ENCODE measurements at regions not wholly inside any gene's neighbourhood (a gene's known extent, or its start where the extent isn't known, plus 50 kb on each side); places are given as distances from the start of the nearest gene placed in this dataset.
A peak's percentile ranks its signal among the peaks of the same experiment; 100 is the strongest.

DNA sequence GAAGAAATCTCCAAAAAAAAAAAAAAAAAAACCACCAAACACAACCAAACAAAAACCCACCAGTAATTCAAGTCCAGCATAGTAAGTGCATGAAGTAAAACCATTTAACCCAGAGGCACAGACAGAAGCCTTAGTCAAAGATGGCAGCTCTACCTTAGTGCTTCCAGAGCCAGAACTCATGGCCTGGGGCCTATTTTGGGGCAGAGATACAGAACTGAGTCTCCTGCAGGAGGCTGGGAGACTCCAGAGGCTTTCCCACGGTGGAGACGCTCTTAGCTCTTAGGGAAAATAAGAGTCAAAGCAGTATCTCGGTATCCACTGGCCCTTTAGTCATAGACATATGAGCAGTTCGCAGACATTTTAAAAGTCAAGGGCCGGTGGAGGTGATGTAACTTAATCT, 129.5 kb downstream of the GPX5 start:
- in situ Hi-C loops (cut with HindIII; ENCODE audit: low sequenced_read_pairs), result no loop called here
- TF ChIP-seq, protein P1, sequence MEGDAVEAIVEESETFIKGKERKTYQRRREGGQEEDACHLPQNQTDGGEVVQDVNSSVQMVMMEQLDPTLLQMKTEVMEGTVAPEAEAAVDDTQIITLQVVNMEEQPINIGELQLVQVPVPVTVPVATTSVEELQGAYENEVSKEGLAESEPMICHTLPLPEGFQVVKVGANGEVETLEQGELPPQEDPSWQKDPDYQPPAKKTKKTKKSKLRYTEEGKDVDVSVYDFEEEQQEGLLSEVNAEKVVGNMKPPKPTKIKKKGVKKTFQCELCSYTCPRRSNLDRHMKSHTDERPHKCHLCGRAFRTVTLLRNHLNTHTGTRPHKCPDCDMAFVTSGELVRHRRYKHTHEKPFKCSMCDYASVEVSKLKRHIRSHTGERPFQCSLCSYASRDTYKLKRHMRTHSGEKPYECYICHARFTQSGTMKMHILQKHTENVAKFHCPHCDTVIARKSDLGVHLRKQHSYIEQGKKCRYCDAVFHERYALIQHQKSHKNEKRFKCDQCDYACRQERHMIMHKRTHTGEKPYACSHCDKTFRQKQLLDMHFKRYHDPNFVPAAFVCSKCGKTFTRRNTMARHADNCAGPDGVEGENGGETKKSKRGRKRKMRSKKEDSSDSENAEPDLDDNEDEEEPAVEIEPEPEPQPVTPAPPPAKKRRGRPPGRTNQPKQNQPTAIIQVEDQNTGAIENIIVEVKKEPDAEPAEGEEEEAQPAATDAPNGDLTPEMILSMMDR (IDR thresholded peaks at IDR 0.05; ENCODE audit: low read depth, low read length, missing control alignments), result no peak
- no peak for DNase-seq (ENCODE audit: low read depth)
- H3K4me3 ChIP-seq (ENCODE audit: low read depth, low read length), result no peak overlapping the region

DNA sequence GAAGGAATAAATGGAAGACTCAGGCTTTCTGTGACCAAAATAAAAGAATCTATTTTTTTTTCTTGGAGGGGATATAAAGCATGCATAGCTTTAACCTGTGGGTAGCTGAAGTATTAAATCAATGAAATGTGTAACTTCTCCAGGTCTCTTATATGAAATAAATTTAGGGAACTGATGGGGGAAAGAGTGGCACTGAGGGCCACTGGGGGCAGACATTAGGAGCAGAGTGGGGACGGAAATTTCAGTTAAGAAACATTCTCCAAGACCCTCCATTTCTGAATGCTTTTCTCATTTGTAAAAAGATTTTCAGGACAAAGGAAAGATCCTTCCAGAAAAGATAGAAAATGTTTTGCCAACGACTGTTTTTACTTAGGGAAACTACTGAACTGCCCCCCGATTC, 131.0 kb downstream of the GPX5 start:
- peak overlapping the region; percentile 56 for H3K4me3 ChIP-seq (ENCODE audit: low read depth, low read length)
- no peak for DNase-seq (ENCODE audit: low read depth)
- in situ Hi-C loops (cut with HindIII; ENCODE audit: low sequenced_read_pairs), result no loop called here
- TF ChIP-seq, protein P1 (IDR thresholded peaks at IDR 0.05; ENCODE audit: low read depth, low read length, missing control alignments), result no peak

DNA sequence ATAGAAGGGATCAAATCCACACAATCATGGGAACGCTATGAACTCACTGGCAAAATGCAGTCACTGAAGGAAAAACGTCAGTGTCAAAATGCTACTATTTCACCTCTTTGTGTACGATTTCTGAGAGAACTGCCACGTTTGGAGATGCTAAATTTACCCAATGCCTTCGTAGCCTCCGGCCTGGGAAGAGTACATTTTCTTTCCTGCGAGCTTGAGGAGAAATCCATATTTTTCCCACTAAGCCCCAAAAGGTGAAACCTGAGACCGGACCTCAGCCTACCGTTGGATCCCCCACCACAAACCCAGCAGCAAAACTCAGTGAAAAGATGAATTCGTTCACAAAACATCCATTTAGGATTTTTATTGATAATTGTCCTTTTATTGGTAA, 131.7 kb downstream of the GPX5 start:
- in situ Hi-C loops (cut with HindIII; ENCODE audit: low sequenced_read_pairs), result no loop called here
- peak overlapping the region; percentile 56 for H3K4me3 ChIP-seq (ENCODE audit: low read depth, low read length)
- TF ChIP-seq, protein P1 (IDR thresholded peaks at IDR 0.05; ENCODE audit: low read depth, low read length, missing control alignments), result no peak
- DNase-seq (ENCODE audit: low read depth), result no peak

DNA sequence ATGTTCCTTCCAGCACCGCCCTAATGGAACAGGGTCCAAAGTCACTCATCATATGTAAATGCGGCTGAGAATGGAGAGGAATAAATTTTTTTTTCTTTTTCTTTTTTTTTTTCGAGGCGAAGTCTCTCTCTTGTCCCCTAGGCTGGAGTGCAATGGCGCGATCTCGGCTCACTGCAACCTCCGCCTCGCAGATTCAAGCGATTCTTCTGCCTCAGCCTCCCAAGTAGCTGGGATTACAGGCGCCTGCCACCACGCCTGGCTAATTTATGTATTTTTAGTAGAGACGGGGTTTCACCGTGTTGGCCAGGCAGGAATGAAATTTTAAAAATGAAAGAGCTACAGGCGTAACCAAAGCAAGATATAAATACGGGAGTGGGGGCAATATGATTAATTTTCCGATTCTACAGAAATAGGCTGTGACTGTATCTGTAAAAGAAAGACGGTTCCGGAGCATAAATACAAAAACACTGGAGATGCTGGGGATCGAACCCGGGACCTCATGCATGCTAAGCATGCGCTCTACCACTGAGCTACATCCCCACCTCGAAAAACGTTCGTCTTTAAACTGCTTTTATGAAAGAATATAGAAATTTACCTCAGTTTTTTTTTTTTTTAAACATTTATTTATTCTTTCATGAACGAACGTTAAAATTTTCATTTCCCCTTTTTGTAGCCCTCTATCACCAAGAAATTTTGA, 132.2 kb downstream of the GPX5 start:
- no peak for DNase-seq (ENCODE audit: low read depth)
- TF ChIP-seq, protein P1 (IDR thresholded peaks at IDR 0.05; ENCODE audit: low read depth, low read length, missing control alignments), result no peak
- in situ Hi-C loops (cut with HindIII; ENCODE audit: low sequenced_read_pairs), result no loop called here
- peak overlapping the region; percentile 56 for H3K4me3 ChIP-seq (ENCODE audit: low read depth, low read length)

DNA sequence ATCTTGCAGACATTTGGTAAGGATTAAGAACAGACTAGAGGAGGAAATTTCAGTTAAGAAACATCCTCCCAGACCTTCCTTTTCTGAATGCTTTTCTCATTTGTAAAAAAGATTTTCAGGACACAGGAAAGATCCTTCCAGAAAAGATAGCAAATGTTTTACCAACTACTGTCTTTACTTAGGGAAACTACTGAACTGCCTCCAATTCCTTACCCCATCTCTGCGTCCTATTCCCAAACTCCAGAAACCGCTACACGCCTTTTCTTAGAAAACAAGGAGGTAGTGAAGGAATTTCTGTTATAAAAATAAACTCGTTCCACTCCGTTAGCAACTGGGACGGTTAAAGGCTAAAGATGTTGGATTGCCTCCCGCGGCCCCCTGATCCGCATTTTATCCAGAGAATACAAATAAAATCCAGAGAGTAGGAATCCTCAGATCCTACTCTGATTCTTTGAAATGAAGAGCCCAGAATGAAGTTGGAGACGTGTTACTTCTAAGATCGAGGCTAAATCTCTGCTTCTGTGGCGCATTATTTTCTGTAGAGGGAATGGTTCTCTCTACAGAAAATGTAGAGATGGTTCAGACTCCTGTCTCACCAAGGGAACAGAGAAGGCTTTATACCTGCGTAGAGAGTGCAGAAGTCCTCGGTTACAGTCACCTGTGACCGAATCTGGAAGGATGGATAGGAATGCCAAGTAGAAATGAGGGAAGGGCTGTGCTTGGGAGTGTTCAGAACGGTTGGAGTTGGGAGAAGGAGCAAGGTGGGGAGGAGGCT, 133.0 kb downstream of the GPX5 start:
- no peak for DNase-seq (ENCODE audit: low read depth)
- TF ChIP-seq, protein P1 (IDR thresholded peaks at IDR 0.05; ENCODE audit: low read depth, low read length, missing control alignments), result no peak
- peak overlapping the region; percentile 56 for H3K4me3 ChIP-seq (ENCODE audit: low read depth, low read length)
- in situ Hi-C loops (cut with HindIII; ENCODE audit: low sequenced_read_pairs), result no loop called here

DNA sequence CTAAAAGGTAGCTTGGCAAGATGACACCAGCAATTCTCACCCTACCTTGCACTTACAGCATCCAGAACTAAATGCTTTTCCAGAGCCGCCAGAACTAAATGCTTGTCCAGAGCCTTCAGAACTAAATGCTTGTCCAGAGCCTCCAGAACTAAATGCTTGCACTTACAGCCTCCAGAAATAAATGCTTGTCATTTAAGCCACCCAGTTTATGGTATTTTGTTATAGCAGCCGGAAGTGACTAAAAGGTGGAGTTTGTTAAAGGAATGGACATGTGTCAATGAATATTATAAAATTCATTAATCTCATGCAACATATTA, 133.5 kb downstream of the GPX5 start:
- in situ Hi-C loops (cut with HindIII; ENCODE audit: low sequenced_read_pairs), result no loop called here
- DNase-seq (ENCODE audit: low read depth), result no peak
- TF ChIP-seq, protein P1 (IDR thresholded peaks at IDR 0.05; ENCODE audit: low read depth, low read length, missing control alignments), result no peak
- peak overlapping the region; percentile 56 for H3K4me3 ChIP-seq (ENCODE audit: low read depth, low read length)

Measured in astrocyte of the cerebellum (primary cell).